ENCODE measurements at regions not wholly inside any gene's neighbourhood (a gene's known extent, or its start where the extent isn't known, plus 50 kb on each side); places are given as distances from the start of the nearest gene placed in this dataset.

DNA sequence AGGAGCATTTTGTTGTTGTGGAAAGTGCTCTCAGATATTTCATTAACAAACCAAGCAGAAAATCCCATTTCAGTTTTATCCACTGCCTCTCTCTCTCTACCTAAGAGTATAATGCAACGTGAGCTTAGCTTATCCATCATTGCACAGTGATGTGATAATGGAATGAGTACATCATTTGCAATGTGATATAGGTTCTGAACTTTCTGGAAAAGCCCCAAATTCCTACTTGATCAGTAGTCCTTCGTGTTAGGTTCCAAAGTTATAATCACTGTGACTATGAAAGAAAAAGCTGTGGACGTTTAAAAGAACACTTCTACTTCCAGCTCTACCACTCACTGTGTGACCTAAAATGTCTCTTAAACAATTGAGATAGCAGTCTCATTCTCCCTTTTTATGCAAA lies 76.4 kb upstream of the PRMT6 start:
- Histone ChIP-seq H3K4me2 (ENCODE audit: low read depth, low read length) (no peak overlapping the region), H2AFZ (ENCODE audit: low read length) (no peak overlapping the region), H3K36me3 (replicated peaks in 1 of 2; ENCODE audit: control insufficient read depth in 1 of 2, insufficient read depth in 2 of 2, low read length in 2 of 2) (no peaks in the 10 kb centered on the region), H3K79me2 (ENCODE audit: insufficient read depth, low read length) (no peaks in the 10 kb centered on the region), H3K4me1 (ENCODE audit: insufficient read depth, low read length) (no peaks in the 10 kb centered on the region), H3K4me3 (replicated peaks in 1 of 3; ENCODE audit: insufficient read depth in 1 of 3, low read depth in 2 of 3, low read length in 3 of 3) (no peak overlapping the region), H3K9ac (ENCODE audit: insufficient read depth, low read depth, low read length) (no peak overlapping the region), H3K9me3 (ENCODE audit: low read length) (peaks cover 33% of the 10 kb centered on the region), H4K20me1 (ENCODE audit: insufficient read depth, low read length) (no peaks in the 10 kb centered on the region), H3K27me3 (ENCODE audit: control insufficient read depth in 1 of 2, insufficient read depth in 2 of 2, low read length in 2 of 2) (no peaks in the 10 kb centered on the region), H3K27ac (ENCODE audit: extremely low read length, insufficient read depth, low read length) (no peak overlapping the region)
- POLR2A ChIA-PET: no interaction called here
- CTCF ChIA-PET (ENCODE audit: low intra/inter-chr PET ratio, low total read pairs): no interaction called here
- no peak for DNase-seq (ENCODE audit: low spot score)
- no peak for FAIRE-seq
- BruUV-seq (replicated peaks): no TSS peak
- intact Hi-C loops (cut with micrococcal nuclease; ENCODE audit: unreplicated experiment) (no loop called here), in situ Hi-C loops (cut with HindIII; ENCODE audit: extremely low pct_ligation_motif_present, low pct_unique_long_range_greater_than_20kb) (no loop called here)
- ATAC-seq: no peak
- no peak for TF ChIP-seq ZNF670 (CRISPR knock-in tag; IDR thresholded peaks at IDR 0.05; ENCODE audit: borderline replicate concordance)
- TF ChIP-seq, protein P1, sequence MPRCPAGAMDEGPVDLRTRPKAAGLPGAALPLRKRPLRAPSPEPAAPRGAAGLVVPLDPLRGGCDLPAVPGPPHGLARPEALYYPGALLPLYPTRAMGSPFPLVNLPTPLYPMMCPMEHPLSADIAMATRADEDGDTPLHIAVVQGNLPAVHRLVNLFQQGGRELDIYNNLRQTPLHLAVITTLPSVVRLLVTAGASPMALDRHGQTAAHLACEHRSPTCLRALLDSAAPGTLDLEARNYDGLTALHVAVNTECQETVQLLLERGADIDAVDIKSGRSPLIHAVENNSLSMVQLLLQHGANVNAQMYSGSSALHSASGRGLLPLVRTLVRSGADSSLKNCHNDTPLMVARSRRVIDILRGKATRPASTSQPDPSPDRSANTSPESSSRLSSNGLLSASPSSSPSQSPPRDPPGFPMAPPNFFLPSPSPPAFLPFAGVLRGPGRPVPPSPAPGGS (CRISPR knock-in tag; IDR thresholded peaks at IDR 0.05): no peak
- TF ChIP-seq ZNF431 (CRISPR knock-in tag; IDR thresholded peaks at IDR 0.05; ENCODE audit: borderline replicate concordance, low read depth): no peak
- TF ChIP-seq, protein P2, sequence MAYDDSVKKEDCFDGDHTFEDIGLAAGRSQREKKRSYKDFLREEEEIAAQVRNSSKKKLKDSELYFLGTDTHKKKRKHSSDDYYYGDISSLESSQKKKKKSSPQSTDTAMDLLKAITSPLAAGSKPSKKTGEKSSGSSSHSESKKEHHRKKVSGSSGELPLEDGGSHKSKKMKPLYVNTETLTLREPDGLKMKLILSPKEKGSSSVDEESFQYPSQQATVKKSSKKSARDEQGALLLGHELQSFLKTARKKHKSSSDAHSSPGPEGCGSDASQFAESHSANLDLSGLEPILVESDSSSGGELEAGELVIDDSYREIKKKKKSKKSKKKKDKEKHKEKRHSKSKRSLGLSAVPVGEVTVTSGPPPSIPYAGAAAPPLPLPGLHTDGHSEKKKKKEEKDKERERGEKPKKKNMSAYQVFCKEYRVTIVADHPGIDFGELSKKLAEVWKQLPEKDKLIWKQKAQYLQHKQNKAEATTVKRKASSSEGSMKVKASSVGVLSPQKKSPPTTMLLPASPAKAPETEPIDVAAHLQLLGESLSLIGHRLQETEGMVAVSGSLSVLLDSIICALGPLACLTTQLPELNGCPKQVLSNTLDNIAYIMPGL (CRISPR knock-in tag; IDR thresholded peaks at IDR 0.05; ENCODE audit: borderline replicate concordance in 1 of 2, low read depth in 1 of 2): no peak
- TF ChIP-seq SNRNP70 (IDR thresholded peaks at IDR 0.05; ENCODE audit: low read depth, low read length): no peak
- TF ChIP-seq MXI1 (IDR thresholded peaks at IDR 0.05; ENCODE audit: borderline replicate concordance, low read depth, low read length): no peak
- TF ChIP-seq HIVEP1 (CRISPR knock-in tag; IDR thresholded peaks at IDR 0.05): no peak
- TF ChIP-seq ZNF337 (CRISPR knock-in tag; IDR thresholded peaks at IDR 0.05; ENCODE audit: borderline replicate concordance, low read depth): no peak
- no peak for TF ChIP-seq ZNF547 (CRISPR knock-in tag; IDR thresholded peaks at IDR 0.05)
- no peak for TF ChIP-seq CBX1 (IDR thresholded peaks at IDR 0.05; ENCODE audit: low read depth)
- TF ChIP-seq U2AF2 (IDR thresholded peaks at IDR 0.05; ENCODE audit: low read depth, low read length): no peak
- TF ChIP-seq HDAC1 (CRISPR knock-in tag; IDR thresholded peaks at IDR 0.05): no peak
- TF ChIP-seq, protein P3, sequence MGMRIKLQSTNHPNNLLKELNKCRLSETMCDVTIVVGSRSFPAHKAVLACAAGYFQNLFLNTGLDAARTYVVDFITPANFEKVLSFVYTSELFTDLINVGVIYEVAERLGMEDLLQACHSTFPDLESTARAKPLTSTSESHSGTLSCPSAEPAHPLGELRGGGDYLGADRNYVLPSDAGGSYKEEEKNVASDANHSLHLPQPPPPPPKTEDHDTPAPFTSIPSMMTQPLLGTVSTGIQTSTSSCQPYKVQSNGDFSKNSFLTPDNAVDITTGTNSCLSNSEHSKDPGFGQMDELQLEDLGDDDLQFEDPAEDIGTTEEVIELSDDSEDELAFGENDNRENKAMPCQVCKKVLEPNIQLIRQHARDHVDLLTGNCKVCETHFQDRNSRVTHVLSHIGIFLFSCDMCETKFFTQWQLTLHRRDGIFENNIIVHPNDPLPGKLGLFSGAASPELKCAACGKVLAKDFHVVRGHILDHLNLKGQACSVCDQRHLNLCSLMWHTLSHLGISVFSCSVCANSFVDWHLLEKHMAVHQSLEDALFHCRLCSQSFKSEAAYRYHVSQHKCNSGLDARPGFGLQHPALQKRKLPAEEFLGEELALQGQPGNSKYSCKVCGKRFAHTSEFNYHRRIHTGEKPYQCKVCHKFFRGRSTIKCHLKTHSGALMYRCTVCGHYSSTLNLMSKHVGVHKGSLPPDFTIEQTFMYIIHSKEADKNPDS (CRISPR knock-in tag; IDR thresholded peaks at IDR 0.05): no peak
- TF ChIP-seq ONECUT2 (CRISPR knock-in tag; IDR thresholded peaks at IDR 0.05): no peak
- TF ChIP-seq ARNTL (CRISPR knock-in tag; IDR thresholded peaks at IDR 0.05): no peak
- TF ChIP-seq, protein P4, sequence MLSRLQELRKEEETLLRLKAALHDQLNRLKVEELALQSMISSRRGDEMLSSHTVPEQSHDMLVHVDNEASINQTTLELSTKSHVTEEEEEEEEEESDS (CRISPR knock-in tag; IDR thresholded peaks at IDR 0.05; ENCODE audit: borderline replicate concordance): no peak
- TF ChIP-seq, protein P5, sequence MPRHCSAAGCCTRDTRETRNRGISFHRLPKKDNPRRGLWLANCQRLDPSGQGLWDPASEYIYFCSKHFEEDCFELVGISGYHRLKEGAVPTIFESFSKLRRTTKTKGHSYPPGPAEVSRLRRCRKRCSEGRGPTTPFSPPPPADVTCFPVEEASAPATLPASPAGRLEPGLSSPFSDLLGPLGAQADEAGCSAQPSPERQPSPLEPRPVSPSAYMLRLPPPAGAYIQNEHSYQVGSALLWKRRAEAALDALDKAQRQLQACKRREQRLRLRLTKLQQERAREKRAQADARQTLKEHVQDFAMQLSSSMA (CRISPR knock-in tag; IDR thresholded peaks at IDR 0.05): no peak
- no peak for TF ChIP-seq AHR (CRISPR knock-in tag; IDR thresholded peaks at IDR 0.05)
- WGBS (ENCODE audit: low lambda C conversion rate): 0% methylated on average over 3 of the region's 3 CpGs
